Neutrophil (primary cell): ENCODE measurements at regions not wholly inside any gene's neighbourhood (a gene's known extent, or its start where the extent isn't known, plus 50 kb on each side); places are given as distances from the start of the nearest gene placed in this dataset.
"Not testable (repeated sequence)": the region's sequence is repeated elsewhere in the genome, so short reads cannot be mapped to it uniquely, and the experiment has no call there.

ENCODE experiments used
- H3K27ac ChIP-seq: fragments of 200-600 bp; sonication (generic); 2 replicates; pipeline ENCODE4 v1.5.1; 2016; ENCODE audit warnings: mild to moderate bottlenecking, moderate library complexity
- H3K27me3 ChIP-seq: fragments of 200-600 bp; sonication (generic); 2 replicates; pipeline ENCODE4 v1.6.0; 2016; ENCODE audit warnings: mild to moderate bottlenecking
- H3K36me3 ChIP-seq: fragments of 200-600 bp; sonication (generic); 2 replicates; pipeline ENCODE4 v1.5.1; 2017
- H3K4me1 ChIP-seq, 2 experiments: fragments of 200-600 bp in 1 of 2; sonication (generic) in 1 of 2; 1 replicate in 1 of 2; 2 replicates in 1 of 2; pipeline versions ENCODE4 v1.5.1 to v1.6.1; 2013 to 2016; ENCODE audit warnings: low read depth in 1 of 2, low read length in 1 of 2, mild to moderate bottlenecking in 1 of 2, moderate library complexity in 1 of 2; ENCODE audit not compliant: control insufficient read depth in 1 of 2, insufficient read depth in 1 of 2
- H3K4me3 ChIP-seq, 2 experiments: fragments of 200-600 bp in 1 of 2; sonication (generic) in 1 of 2; 1 replicate in 1 of 2; 2 replicates in 1 of 2; pipeline ENCODE4 v1.5.1; 2013 to 2016; ENCODE audit warnings: low read depth in 1 of 2, low read length in 1 of 2, mild to moderate bottlenecking in 1 of 2, moderate library complexity in 1 of 2
- H3K9me3 ChIP-seq: fragments of 200-600 bp; sonication (generic); 2 replicates; pipeline ENCODE4 v1.5.1; 2016
- TF ChIP-seq, protein P1 (sequence below): fragments of 200-600 bp; sonication (generic); IDR thresholded peaks from 2 replicates; pipeline ENCODE4 v1.5.1; 2016; ENCODE audit warnings: antibody characterized with exemption

DNA sequence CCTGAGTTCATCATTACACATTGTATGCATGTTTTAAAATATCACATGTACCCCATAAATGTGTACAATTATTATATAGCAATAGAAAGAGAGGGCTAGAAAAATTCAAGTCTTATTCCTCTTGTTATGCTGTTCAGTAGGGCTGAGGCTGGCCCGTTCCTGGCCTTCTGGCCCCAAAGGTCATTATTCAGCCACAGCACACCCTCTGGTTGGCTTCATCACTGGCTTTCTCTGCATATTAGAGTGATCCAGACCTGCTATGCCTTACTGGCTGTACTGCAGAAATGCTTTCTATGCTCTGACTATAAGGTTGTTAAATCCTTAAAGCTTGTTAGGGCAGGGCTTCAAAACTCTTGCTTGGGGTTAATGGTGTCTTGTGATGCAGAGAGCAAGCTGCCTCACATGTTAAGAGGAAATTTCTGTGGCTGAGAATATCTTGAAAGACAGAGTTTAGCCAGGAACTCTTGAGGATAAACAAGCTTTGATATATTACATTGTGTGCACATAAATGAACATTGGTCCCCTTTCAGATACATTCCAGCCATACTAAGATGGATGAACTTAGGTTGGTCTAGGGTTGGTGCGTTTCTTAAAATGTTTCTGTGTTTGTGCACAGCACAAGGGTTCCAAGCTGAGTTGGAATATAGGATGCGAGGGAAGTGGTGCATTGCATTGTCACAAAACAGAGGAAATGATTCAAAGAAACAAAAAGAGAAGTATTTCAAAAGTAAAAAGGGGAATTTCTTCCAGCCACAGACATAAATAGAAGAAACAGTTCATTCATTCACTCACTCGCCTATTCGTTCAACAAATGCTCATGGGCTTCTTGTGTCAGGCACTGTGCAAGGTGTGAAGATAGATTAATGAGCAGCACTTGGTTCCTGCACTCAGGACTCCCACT is 61.6 kb upstream of the WDR11 start:
- H3K27me3 ChIP-seq, result no peaks in the 10 kb centered on the region
- no peaks in the 10 kb centered on the region for H3K9me3 ChIP-seq
- TF ChIP-seq, protein P1, sequence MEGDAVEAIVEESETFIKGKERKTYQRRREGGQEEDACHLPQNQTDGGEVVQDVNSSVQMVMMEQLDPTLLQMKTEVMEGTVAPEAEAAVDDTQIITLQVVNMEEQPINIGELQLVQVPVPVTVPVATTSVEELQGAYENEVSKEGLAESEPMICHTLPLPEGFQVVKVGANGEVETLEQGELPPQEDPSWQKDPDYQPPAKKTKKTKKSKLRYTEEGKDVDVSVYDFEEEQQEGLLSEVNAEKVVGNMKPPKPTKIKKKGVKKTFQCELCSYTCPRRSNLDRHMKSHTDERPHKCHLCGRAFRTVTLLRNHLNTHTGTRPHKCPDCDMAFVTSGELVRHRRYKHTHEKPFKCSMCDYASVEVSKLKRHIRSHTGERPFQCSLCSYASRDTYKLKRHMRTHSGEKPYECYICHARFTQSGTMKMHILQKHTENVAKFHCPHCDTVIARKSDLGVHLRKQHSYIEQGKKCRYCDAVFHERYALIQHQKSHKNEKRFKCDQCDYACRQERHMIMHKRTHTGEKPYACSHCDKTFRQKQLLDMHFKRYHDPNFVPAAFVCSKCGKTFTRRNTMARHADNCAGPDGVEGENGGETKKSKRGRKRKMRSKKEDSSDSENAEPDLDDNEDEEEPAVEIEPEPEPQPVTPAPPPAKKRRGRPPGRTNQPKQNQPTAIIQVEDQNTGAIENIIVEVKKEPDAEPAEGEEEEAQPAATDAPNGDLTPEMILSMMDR, result no peak
- peaks cover 0 to 17% of the 10 kb centered on the region in 2 experiments for H3K4me1 ChIP-seq
- H3K4me3 ChIP-seq, result no peak overlapping the region
- H3K36me3 ChIP-seq, result no peaks in the 10 kb centered on the region
- H3K27ac ChIP-seq, result peak overlapping the region; percentile 60

DNA sequence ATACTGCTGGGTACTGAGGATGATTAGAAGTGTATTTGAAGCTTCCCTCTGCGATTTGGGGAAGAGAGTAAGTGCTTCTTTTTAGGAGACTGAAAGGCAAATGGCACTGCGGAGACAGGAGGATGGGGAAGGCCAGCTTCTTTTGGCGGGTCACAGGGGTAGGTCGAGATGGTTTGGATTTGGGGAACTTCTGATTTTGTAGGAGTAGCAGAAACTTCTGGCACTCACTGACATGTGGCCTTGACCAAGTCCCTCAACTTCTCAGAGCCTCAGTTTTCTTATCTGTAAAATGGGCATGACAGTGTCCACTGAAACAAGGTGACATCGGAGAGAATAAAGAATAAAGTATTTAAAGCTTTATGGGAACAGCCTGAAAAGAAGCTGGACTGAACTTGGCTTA is 59.8 kb upstream of the WDR11 start:
- Histone ChIP-seq H3K36me3 (no peaks in the 10 kb centered on the region), H3K4me3 (no peak overlapping the region), H3K4me1 (peaks cover 0 to 17% of the 10 kb centered on the region in 2 experiments), H3K27me3 (no peaks in the 10 kb centered on the region), H3K27ac (no peak overlapping the region), H3K9me3 (no peaks in the 10 kb centered on the region)
- TF ChIP-seq, protein P1, result no peak

DNA sequence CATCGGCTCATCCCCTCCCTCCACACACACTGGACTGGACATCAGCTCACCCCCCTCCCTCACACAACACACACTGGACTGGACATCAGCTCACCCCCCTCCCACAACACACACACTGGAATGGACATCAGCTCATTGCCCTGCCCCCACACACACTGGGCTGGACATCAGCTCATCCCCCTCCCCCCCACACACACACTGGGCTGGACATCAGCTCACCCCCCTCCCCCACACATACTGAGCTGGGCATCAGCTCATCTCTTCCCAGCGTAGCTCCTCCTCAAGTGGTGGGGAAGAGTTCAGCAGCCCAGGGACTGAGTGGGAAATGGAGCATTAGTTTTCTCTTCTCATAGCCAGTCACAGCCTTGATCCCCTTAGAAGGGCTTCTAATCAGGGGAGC is 58.1 kb upstream of the WDR11 start:
- peaks cover 0 to 17% of the 10 kb centered on the region in 2 experiments for H3K4me1 ChIP-seq
- H3K4me3 ChIP-seq, result no peak overlapping the region
- H3K27ac ChIP-seq, result no peak overlapping the region
- no peaks in the 10 kb centered on the region for H3K27me3 ChIP-seq
- TF ChIP-seq, protein P1, result no peak
- no peaks in the 10 kb centered on the region for H3K36me3 ChIP-seq
- no peaks in the 10 kb centered on the region for H3K9me3 ChIP-seq

DNA sequence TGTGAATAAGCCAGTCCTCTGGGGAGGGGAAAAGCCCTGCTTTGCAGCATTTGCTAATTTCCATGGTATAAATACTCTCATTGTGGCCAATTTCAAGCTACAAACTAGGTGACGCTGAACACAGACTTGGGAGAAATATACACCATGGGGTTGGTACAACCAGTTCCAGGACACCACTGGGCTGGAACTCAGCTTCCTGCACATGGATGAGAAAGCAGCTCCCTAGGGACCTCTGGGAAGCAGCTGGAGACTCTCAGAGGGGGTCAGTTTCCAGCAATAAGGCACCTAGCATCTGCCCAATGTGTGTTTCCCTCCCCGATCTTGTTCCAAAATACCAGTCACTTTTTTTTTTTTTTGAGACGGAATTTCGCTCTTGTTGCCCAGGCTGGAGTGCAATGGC is 56.8 kb upstream of the WDR11 start:
- Histone ChIP-seq H3K9me3 (no peaks in the 10 kb centered on the region), H3K27ac (no peak overlapping the region), H3K27me3 (no peaks in the 10 kb centered on the region), H3K36me3 (no peaks in the 10 kb centered on the region), H3K4me1 (peaks cover 0 to 14% of the 10 kb centered on the region in 2 experiments), H3K4me3 (no peak overlapping the region)
- TF ChIP-seq, protein P1, result no peak

DNA sequence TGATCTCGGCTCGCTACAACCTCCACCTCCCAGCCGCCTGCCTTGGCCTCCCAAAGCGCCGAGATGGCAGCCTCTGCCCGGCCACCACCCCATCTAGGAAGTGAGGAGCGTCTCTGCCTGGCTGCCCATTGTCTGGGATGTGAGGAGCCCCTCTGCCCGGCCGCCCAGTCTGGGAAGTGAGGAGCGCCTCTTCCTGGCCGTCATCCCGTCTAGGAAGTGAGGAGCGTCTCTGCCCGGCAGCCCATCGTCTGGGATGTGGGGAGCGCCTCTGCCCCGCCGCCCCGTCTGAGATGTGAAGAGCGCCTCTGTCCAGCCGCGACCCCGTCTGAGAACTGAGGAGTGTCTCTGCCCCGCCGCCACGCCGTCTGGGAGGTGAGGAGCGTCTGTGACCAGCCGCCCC is 52.9 kb upstream of the WDR11 start:
- H3K4me3 ChIP-seq, H3K36me3 ChIP-seq, H3K4me1 ChIP-seq, H3K9me3 ChIP-seq, H3K27me3 ChIP-seq, H3K27ac ChIP-seq: not testable (repeated sequence)

DNA sequence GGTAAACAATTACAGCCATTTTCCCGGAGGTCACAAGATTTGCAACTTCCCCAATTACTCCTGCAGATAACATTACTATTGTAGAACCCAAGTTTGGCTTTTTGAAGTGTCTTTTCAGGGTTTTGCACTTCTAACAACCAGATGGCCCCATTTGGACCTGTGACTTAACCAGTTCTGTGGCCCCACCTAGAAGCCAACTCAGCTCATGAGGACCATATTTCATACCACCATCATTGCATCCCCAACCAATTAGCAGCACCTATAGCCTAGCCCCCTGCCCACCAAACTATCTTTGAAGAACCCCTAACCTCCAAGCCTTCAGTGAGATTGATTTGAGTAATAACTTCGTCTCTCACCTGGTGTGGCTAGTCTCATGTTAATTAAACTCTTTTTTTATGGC is 51.3 kb upstream of the WDR11 start:
- H3K27me3 ChIP-seq, result no peaks in the 10 kb centered on the region
- no peak overlapping the region for H3K4me3 ChIP-seq
- no peaks in the 10 kb centered on the region for H3K9me3 ChIP-seq
- H3K27ac ChIP-seq, result no peak overlapping the region
- TF ChIP-seq, protein P1, result no peak
- H3K4me1 ChIP-seq, result no peaks in the 10 kb centered on the region
- no peaks in the 10 kb centered on the region for H3K36me3 ChIP-seq
